GM18517 (cell line): ENCODE measurements at regions not wholly inside any gene's neighbourhood (a gene's known extent, or its start where the extent isn't known, plus 50 kb on each side); places are given as distances from the start of the nearest gene placed in this dataset.
"Not testable (repeated sequence)": the region's sequence is repeated elsewhere in the genome, so short reads cannot be mapped to it uniquely, and the experiment has no call there.

ENCODE experiments used
- ATAC-seq: cut with Tn5 transposase; IDR thresholded peaks from one replicate; pipeline ENCODE4 v1.9.1; 2021; ENCODE audit warnings: mild to moderate bottlenecking, moderate library complexity; ENCODE audit not compliant: unreplicated experiment

- ATAC-seq = no peak
Measured at GRCh38 chr14:46444666-46445065, 206.9 kb downstream of the RPL10L start.

- no peak for ATAC-seq
Measured at GRCh38 chr14:46433381-46433780, 218.2 kb downstream of the RPL10L start.

GRCh38 chr14:46432516-46432915, 219.1 kb downstream of the RPL10L start:
- ATAC-seq = no peak

GRCh38 chr14:46417066-46417465, 234.5 kb downstream of the RPL10L start:
- no peak for ATAC-seq

- no peak for ATAC-seq
Measured at GRCh38 chr14:46404865-46405811, 246.4 kb downstream of the RPL10L start.

- not testable (repeated sequence) for ATAC-seq
Measured at GRCh38 chr14:46402001-46402690, 249.4 kb downstream of the RPL10L start.

GRCh38 chr14:46401066-46401465, 250.5 kb downstream of the RPL10L start:
- no peak for ATAC-seq

GRCh38 chr14:46399049-46399448, 252.5 kb downstream of the RPL10L start:
- ATAC-seq = no peak

- no peak for ATAC-seq
Measured at GRCh38 chr14:46384611-46385010, 267.0 kb downstream of the RPL10L start.

- ATAC-seq = no peak
Measured at GRCh38 chr14:46381674-46382073, 269.9 kb downstream of the RPL10L start.

- no peak for ATAC-seq
Measured at GRCh38 chr14:46378248-46378647, 273.3 kb downstream of the RPL10L start.

- no peak for ATAC-seq
Measured at GRCh38 chr14:46377305-46377704, 274.3 kb downstream of the RPL10L start.

GRCh38 chr14:46369391-46369790, 282.2 kb downstream of the RPL10L start:
- ATAC-seq = no peak

- ATAC-seq = no peak
Measured at GRCh38 chr14:46368275-46368674, 283.3 kb downstream of the RPL10L start.

- ATAC-seq = no peak
Measured at GRCh38 chr14:46352844-46353243, 298.7 kb downstream of the RPL10L start.

- ATAC-seq = no peak
Measured at GRCh38 chr14:46344327-46344937, 307.1 kb downstream of the RPL10L start.

- no peak for ATAC-seq
Measured at GRCh38 chr14:46325777-46326176, 325.8 kb downstream of the RPL10L start.

GRCh38 chr14:46325157-46325556, 326.4 kb downstream of the RPL10L start:
- ATAC-seq = no peak

- ATAC-seq = no peak
Measured at GRCh38 chr14:46323404-46323762, 328.2 kb downstream of the RPL10L start.

GRCh38 chr14:46322730-46323403, 328.7 kb downstream of the RPL10L start:
- no peak for ATAC-seq

GRCh38 chr14:46322076-46322475, 329.5 kb downstream of the RPL10L start:
- ATAC-seq = no peak
